NCI-H345 treated with DMSO at 0.1 percent for 48 hours (cell line): ENCODE measurements at regions not wholly inside any gene's neighbourhood (a gene's known extent, or its start where the extent isn't known, plus 50 kb on each side); places are given as distances from the start of the nearest gene placed in this dataset.
"Not testable (repeated sequence)": the region's sequence is repeated elsewhere in the genome, so short reads cannot be mapped to it uniquely, and the experiment has no call there.

Source experiments
- DNase-seq: peaks from one replicate; lab custom pipeline; 2025; ENCODE audit not compliant: unreplicated experiment; lab: John Stamatoyannopoulos, UW

DNA sequence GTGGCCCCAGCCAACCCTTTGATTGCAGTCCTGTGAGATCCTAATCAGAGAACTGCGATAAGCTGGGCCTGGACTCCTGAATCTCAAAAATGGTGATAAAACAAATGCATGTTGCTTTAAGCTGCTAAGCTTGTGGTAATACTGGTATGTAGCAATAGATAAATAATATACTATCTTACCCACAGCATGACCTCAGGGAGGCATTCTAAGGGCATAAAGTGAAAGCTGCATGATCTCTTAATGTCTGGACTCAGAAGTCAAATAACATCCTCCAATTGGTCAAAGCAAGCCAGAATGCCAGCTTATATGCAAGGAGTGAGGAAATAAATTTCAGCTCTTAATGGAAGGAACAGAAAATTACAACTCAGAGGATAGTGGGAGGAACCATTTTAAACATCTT is 246.1 kb downstream of the FSIP2 start:
- DNase-seq, result no peak

DNA sequence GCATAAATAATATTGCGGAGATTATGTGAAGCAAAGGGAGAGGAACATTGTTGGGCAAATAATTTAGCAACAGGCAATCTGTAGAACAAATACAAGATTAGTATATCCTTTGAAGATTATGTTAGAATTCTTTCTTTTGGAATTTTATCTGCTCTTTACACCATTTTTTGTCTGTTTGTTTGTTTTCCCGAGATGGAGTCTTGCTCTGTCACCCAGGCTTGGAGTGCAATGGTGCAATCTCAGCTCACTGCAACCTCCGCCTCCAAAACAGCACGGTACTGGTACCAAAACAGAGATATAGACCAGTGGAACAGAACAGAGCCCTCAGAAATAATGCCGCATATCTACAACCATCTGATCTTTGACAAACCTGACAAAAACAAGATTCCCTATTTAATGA is 250.3 kb downstream of the FSIP2 start:
- DNase-seq, result not testable (repeated sequence)

DNA sequence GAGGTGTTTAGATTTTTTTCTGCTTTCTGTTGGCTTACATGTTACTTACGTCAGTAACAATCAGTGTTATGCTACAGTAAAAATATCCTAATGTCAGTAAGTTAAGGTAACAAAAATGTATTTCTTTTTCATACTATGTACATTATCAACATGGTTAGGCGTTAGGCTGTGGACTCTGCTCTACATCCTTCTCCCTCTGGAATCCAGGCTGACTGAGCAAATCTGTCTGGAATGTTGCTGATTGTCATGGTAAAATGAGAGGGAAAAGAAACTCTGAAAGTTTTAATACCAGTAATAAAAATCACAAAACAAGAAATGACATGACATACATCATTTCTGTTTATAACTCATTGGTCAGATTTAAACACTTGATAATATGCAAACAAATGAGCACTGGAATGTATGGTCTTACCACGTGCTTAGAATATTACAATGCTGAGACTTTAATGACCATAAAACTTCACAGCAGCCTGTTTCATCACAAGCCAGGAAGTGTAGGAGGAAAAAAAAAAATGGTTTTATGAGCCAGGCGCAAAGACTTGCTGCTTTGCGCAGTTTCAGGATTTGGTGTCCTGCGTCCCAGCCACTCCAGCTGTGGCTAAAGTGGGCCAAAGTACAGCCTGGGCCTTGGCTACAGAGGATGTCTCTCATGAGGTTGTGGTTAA is 252.4 kb downstream of the FSIP2 start:
- DNase-seq, result no peak

DNA sequence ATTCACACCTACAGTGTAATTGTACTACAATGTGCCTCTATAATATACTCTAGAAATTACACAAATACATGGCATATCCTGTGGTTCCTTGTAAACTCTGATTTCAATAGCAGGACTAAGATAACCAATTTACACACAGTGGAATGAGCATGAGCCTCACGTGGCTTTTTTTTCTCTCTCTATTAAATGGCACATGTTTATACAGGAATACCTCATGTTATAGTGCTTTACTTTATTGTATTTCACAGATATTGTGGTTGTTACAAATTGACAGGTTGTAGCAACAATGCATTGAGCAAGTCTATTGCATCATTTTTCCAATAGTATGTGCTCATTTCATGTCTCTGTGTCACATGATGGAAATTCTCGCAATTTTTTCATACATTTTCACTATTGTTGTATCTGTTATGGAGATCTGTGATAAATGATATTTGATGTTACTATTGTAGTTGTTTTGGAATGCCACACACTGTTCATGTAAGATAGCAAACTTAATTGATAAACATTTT is 260.0 kb downstream of the FSIP2 start:
- no peak for DNase-seq

DNA sequence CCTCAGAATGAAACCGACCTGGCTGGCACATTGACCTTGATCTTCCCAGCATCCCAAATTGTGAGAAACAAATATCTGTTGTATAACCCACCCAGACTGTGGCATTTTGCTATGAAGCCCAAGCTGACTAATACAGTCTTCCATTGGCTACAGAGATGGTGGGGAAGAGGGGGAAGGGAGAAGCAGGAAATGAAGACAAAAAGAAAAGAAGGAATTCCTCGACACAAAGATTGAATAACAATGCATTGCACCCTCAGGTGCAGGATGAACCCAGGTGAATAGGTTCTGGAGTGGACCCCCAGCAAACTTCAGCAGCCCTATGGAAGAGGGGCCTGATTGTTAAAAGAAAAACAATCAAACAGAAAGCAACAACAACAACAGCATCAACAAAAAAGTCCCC is 270.7 kb downstream of the FSIP2 start:
- no peak for DNase-seq

DNA sequence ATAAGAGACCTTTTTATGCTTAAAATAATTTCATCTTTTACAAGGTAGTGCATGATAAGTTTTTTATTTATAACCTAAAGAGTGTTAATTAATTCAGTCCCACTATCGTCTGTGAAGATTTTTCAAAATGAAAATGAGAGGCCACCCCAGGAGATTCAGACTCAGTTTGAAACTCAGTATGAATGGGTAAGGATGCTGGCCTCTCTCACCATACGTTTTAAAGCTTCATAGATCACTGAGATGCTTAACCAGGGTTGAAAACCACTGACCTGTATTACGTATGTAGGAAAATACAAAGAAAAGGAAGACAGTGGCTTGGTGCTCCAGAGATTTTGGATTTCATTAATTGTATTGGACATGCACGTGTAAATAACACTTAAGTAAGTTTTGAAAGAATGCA is 278.7 kb downstream of the FSIP2 start:
- no peak for DNase-seq

DNA sequence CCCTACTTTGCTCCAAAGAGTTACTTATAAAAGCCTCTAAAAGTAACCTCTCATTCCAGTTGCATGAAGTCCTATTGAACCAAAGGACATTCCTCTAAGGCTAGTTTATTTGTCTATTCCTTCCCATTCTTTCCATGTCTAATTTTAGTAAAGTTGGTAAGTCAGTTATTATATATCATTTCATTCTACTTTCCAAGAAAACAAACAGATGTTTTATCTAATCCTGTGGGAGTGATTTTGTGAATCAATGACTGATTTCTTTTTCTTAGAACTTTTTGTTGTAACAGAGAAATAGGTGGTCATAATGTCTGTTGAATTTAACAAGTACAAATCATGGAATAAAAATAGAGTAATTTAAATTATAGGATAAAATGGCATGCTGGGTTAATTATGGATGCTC is 286.3 kb downstream of the FSIP2 start:
- DNase-seq, result no peak

DNA sequence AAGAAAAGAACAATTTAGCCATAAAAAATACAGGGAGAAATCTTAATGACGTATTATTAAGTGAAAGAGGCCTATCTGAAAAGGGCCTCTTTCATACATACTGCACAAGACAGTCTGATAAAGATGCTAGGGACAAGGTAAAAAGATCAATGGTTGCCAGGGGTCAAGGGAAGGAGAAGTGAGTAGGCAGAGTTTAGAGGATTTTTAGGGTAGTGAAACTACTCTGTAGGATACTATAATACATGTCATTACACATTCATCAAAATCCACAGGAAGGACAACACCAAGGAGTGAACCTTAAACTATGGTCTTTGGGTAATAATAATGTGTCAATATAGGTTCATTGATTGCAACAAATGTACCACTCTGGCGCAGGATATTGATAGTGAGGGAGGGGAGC is 289.3 kb downstream of the FSIP2 start:
- DNase-seq, result no peak

DNA sequence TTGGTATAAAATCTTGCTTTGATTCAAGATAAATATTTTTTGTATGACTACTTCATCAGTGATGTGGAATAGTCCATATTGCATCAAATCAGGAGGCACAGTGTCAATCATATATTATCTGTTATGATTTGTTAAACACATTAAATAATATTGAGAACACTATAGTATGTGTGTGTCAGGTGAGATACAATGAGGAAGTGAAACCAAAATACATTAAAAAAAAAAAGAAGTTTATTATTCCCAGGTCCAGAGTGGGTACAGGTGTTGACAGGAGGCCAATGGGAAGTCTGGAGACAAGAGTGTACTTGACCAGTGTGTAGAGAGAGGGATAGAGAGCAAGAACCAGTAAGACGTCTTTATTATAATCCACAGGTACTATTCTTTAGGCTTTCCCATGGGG is 292.6 kb downstream of the FSIP2 start:
- DNase-seq, result no peak

DNA sequence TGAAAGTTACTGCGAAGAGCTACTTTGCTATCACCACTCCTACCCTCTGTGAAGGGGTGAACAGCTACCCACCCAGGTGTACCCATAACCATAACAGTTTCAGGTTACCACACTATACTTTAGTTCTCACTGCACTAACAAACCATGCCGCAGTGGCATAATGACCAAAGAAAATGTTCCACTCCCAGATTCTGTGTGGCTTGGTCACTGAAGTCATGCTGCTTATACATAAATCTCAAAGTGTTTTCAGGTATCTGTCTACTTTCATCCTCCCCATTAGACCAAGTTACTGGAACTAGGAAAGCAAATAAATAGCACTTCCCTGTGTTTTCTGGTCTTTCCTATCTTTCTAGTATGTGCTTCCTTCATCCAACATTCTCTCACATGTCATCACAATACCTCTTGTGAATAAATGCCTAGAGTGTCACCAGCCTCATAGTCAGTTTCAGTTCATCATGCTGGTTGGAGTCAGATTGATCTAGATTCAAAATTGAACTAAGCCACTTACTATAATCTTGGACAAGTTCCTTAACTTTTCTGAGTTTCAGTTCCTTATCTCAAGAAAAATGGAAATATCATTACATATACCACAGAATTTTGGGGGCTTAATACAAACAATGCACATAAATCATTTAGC is 293.6 kb downstream of the FSIP2 start:
- no peak for DNase-seq

DNA sequence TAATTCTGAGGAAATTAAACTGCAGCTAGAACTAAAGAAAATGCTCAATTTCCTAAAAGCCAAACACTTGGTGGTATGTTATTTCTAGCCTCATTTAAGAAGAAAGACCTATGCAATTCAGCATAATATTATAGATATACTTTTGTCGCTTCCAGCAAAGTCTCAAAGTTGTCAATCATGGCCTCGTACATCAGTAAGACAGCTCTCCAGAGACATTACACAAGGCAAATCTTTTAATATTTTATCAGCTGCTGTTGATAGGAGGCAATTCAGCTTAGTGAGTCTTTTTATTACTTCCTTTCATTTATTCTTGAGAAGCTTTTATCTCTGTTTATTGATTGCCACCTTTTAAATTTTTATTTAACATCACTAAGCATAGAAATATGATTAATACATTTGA is 294.3 kb downstream of the FSIP2 start:
- no peak for DNase-seq

DNA sequence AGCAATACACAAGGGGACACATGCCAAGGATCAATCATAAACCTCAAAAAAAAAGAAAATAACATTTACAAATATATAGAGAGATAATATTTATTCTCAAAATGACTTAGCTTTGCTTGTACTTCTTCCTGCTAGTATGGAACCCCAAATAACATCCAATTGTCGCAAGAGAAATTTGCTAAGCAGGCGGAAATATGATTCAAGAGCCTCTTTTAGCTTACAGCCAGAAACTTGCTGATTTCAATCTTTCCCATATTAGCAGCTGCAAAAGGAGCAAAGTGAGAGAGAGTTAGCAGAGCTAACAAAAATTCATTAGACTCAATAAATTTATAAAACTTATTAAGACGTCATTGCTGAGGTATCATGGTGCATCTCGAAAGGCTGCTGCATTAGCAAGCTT is 294.9 kb downstream of the FSIP2 start:
- DNase-seq, result no peak

DNA sequence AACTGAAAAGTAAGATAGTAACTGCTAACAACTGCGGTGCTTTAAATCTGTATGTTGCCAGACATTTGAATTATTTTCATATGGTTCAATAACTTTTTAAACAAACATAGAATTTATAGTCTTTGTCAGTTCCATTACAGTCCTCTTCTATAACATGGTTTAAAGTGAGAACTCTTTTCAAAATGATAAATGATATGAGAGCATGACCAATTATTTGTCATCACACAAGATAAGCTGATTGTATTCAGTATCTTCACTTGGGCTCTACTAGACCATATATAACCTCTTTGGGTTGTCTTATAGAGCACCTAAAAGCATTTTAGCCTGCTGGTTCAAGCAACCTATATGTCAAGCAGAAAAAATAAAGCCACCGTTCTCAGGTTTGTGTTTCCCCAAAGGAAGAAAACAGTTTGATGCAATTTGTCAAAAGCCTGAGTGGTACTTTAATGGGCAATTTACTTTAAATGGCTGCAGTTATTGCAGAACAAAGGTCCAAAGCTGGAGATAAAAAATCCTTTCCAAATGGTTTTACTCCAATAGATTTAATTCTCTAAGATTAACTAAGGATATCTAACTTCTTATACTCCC is 298.4 kb downstream of the FSIP2 start:
- peak; percentile 50 for DNase-seq

DNA sequence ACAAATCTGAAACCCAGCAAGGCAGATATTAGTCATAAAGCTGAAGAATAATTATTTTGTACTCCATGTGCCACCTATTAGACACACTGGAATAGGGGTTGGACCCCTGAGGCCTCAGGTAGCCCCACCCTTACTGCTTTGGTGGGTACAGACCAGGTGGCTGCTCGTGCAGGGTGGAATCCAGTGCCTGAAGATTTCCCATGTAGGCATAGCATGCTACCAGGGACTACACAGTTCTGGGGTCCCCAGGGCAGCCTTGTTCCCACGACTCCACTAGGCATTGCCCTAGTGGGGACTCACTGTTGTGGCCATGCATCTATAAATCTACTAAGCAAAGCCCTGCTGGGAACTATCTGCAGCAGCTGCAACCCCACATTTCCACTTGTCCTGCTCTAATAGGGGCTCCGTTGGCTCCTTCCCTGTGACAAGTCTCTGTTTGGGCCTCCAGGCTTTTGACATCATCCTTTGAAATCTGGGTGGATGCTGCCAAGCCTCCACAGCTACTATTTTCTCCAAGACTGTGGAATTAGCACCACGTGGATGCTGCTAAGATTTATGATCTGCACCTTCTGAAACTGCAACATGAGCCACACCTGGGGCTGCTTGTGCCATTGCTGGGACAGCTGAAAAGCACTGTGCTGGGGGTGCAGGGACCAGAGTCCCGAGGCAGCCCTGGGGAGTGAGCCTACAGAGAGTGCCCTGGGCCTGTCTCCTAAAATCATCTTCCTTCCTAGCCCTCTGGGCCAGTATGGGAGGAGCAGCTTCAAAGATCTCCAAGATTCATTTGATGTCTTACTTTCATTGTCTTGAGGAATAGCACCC is 303.8 kb downstream of the FSIP2 start:
- no peak for DNase-seq

DNA sequence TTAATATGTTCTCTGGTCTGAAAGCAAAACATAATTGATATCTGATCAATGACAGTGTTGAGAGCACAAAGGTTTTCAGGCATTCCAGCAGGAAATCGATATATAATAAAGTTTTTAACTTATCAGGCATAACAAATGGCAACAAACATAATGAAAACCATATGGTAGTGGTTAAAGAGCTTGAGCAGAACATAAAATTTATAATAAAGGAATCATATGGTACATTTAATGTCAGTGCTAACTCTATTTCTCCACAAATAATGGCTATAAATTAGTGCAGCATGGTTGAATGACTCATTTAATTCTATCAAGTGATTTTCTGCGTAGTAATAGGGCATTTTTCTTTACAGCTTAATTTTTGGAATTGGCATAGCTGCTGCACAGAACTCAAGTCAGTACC is 306.2 kb downstream of the FSIP2 start:
- no peak for DNase-seq

DNA sequence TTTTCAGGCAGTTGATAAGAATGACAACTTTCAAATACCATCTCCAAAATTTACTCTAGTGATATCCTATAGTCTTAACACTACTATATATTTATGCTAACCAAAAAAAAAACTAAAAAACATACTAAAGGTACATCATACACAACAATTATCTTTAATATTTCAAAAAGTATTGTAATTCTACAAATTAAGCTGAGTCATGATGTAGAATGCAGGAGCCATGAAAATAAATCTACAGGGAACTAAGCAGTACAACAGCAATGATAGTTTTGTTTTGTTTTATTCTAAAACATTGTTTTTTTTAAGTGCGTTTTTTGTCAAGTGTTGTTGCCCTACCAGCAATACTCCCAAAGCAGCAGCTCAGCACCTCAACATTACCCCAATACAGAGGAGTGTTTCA is 314.3 kb downstream of the FSIP2 start:
- no peak for DNase-seq

DNA sequence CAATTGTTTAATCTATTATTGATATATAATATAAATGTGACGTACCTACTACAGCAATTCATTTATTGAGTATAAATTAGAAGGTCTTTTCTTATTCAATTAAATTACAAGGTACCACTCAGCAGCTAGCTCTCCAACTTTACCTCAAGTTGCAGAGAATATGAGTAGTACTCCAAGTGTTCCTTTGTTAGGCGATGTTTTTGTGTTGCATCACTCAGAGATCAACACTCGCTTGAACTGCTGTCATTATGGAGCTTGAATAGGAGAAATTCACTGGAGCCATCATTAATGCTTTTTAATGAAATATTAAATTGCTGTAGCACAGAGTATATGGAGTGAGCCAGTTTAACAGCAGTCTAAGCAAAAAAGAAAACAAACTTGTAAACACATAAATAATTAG is 320.0 kb downstream of the FSIP2 start:
- peak; percentile 24 for DNase-seq

DNA sequence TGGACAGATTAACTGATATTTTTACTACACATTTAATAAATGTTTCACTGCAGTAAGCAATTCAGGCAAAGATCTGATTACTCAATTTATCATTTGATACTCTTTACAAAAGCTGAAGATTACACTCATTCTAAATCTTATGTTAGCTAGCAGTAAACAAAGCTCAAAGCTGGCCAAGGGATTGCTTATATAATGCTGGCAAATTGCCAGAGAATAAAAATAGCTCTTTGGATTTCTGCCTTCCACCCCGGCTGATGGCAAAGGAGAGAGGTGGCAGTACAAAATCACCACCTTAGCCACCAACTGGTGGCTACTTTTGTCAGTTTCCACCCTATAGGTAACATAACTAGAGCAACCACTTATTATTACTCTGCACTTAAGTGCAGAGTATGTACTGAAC is 320.5 kb downstream of the FSIP2 start:
- DNase-seq, result peak; percentile 63

DNA sequence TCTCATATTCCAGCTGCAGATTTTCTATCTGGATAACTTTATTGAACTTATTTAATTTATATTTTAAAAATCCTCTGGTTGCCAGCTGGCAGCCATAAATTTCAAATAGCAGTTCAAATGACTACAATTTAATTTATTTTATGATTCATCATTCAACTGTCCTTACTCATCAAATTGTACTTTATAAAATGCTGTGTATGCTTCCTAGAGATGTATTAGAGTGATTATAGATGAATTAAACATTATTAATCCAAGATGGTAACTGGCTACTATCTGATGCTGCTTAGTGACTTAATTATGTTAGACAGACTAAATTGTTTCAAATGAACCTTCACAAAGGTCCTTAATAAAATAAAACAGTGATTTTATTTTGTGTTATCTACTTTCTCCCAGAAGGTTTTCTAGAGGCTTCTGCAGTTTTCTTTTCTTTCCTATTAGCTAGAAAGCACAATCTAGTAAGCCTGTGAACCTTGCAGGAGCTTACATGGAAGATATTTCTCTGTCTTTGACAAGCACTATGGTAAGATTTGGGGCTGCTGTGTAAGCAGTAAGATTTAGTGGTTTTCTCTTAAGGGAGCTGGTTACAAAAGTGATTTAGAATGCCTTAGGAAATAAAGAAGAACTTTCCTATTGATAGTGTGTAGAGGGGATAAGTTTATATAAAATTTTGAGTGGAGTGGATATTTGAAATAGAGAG is 322.3 kb downstream of the FSIP2 start:
- DNase-seq, result no peak

DNA sequence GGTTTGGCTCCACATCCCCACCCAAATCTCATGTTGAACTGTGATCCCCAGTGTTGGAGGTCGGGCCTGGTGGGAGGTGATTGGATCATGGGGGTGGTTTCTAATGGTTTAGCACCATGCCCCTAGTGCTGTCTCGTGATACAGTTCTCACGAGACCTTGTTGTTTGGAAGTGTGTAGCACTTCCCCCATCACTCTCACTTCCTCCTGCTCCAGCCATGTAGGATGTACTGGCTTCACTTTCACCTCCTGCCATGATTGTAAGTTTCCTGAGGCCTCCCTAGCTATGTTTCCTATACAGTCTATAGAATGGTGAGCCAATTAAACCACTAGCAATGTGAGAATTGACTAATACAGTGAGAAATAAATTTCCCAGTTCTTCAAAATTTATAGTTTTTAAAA is 325.9 kb downstream of the FSIP2 start:
- DNase-seq, result no peak

DNA sequence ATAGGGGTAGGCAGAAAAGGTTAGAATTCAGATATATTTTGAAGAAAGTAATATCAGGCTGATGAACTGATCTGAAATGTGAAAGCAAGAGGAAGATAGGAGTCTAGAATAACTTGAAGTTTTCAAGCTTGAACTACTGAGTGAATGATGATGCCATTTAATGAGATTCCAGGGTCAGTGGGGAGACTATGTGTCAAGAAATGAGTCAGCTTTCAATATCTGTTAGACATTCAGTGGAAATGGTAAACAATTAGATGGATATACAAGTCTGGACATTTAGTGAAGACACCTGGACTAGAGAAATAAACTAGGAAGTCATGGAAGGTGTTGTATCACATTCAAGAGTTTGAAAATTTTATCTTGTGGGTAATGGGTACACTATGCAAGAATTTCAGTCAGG is 326.9 kb downstream of the FSIP2 start:
- no peak for DNase-seq
